ENCODE measurements at regions not wholly inside any gene's neighbourhood (a gene's known extent, or its start where the extent isn't known, plus 50 kb on each side); places are given as distances from the start of the nearest gene placed in this dataset.

GRCh38 chr11:70843906-70844305 lies 408.5 kb downstream of the SHANK2 start:
- no peak for DNase-seq
- Histone ChIP-seq H2BK15ac (ENCODE audit: low read depth, low read length) (no peak overlapping the region), H2BK20ac (ENCODE audit: low read depth, low read length, poor library complexity, severe bottlenecking) (no peak overlapping the region), H4K20me1 (ENCODE audit: control insufficient read depth, insufficient read depth, insufficient read length) (no peaks in the 10 kb centered on the region), H3T11ph (ENCODE audit: low read length) (no peak overlapping the region), H3K79me2 (ENCODE audit: insufficient read depth, low read length) (no peaks in the 10 kb centered on the region), H3K9ac (ENCODE audit: extremely low read depth, insufficient read length, low read length) (no peak overlapping the region), H3K4me1 (ENCODE audit: insufficient read depth, low read length) (no peaks in the 10 kb centered on the region), H3K27me3 (ENCODE audit: insufficient read depth, low read length) (no peaks in the 10 kb centered on the region), H3K23me2 (ENCODE audit: insufficient read length, low read depth, low read length, poor library complexity, severe bottlenecking) (no peaks in the 10 kb centered on the region), H3K23ac (ENCODE audit: insufficient read length, low read depth, low read length) (no peak overlapping the region), H4K91ac (ENCODE audit: insufficient read length, low read depth, low read length) (no peak overlapping the region), H4K8ac (replicated peaks; ENCODE audit: insufficient read length, low read depth, low read length) (no peak overlapping the region), H2BK120ac (ENCODE audit: low read depth, low read length, poor library complexity, severe bottlenecking) (no peak overlapping the region), H4K5ac (ENCODE audit: insufficient read length, low read depth, low read length) (no peak overlapping the region), H3K56ac (ENCODE audit: insufficient read length, low read depth, low read length) (no peak overlapping the region), H3K4ac (ENCODE audit: low read depth, low read length) (no peak overlapping the region), H2AK5ac (ENCODE audit: insufficient read length, low read length) (no peak overlapping the region), H3K18ac (ENCODE audit: insufficient read length, low read depth, low read length) (no peak overlapping the region), H2BK5ac (ENCODE audit: insufficient read length, low read length) (no peak overlapping the region), H2AFZ (ENCODE audit: low read length) (no peak overlapping the region), H2BK12ac (ENCODE audit: insufficient read length, low read depth, low read length) (no peak overlapping the region), H3K9me3 (ENCODE audit: control insufficient read depth, low read depth, low read length) (no peaks in the 10 kb centered on the region), H3K27ac (ENCODE audit: insufficient read length, low read depth, low read length) (no peak overlapping the region), H3K14ac (ENCODE audit: insufficient read depth, low read length) (no peak overlapping the region), H3K79me1 (ENCODE audit: insufficient read depth, low read depth, low read length, poor library complexity, severe bottlenecking) (no peaks in the 10 kb centered on the region), H3K4me2 (ENCODE audit: insufficient read depth, insufficient read length, low read length) (no peak overlapping the region)
- Mint-ChIP-seq H3K4me1 (peaks cover 8 to 22% of the 10 kb centered on the region in 2 experiments), H3K9me3 (no peaks in the 10 kb centered on the region), H3K27me3 (ENCODE audit: low read depth) (no peaks in the 10 kb centered on the region; the same call in 1 of the 2 replicates), H3K4me3 (no peak overlapping the region), H3K27ac (no peak overlapping the region), H3K36me3 (ENCODE audit: insufficient read depth in 1 of 3, low read depth in 3 of 3) (peaks cover 0 to 3% (median 0%) of the 10 kb centered on the region in 3 experiments; a peak in 1 of 7 replicates)
- TF ChIP-seq CTCF (conservative IDR thresholded peaks at IDR 0.05) = no peak
- WGBS (ENCODE audit: extremely low coverage, insufficient read length, low lambda C conversion rate) = no CpG with 5 or more reads among the region's 6 CpGs
